HG03175 (cell line): ENCODE measurements at regions not wholly inside any gene's neighbourhood (a gene's known extent, or its start where the extent isn't known, plus 50 kb on each side); places are given as distances from the start of the nearest gene placed in this dataset.
A peak's percentile ranks its signal among the peaks of the same experiment; 100 is the strongest.
"Not testable (repeated sequence)": the region's sequence is repeated elsewhere in the genome, so short reads cannot be mapped to it uniquely, and the experiment has no call there.

ENCODE experiments used
- ATAC-seq: cut with Tn5 transposase; IDR thresholded peaks from one replicate; pipeline ENCODE4 v1.9.1; 2021; ENCODE audit warnings: mild to moderate bottlenecking, moderate library complexity; ENCODE audit not compliant: unreplicated experiment

- no peak for ATAC-seq
Measured at GRCh38 chr12:95358111-95359083, 115.6 kb upstream of the METAP2 start.

- ATAC-seq, result no peak
Measured at GRCh38 chr12:95365912-95366311, 108.0 kb upstream of the METAP2 start.

DNA sequence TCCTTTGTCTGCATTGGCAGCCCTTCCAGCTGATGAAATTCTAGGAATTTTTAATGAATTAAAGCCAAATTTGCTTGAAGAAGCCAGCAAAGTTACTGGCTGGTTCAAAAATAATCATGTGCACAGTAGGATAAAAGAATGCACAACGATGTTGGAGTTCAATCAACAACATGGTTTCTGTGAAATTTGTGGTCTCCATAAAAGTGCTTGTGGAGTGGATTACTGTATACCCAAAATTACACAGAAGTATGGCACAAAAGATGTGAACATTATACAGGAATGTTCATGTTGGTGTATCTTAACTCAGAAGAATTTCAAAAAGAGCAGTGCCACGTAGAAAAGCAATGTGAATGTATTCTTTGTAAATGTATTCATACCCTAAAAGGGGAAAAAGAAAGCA is 105.0 kb upstream of the METAP2 start:
- no peak for ATAC-seq

DNA sequence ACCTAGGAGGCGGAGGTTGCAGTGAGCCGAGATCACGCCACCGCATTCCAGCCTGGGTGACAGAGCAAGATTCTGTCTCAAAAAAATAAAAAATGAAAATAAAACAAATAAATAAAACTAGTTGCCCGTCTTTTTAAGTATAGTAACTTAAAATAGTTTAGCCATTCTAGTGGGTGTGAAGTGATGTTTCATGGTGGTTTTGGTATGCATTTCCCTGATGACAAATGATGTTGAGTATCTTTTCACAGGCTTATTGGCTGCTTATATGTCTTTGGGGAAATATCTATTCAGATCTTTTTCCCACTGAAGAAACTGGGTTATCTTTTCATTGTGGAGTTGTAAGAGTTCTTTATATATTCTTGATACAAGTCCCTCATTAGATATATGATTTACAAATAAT is 102.4 kb upstream of the METAP2 start:
- no peak for ATAC-seq

DNA sequence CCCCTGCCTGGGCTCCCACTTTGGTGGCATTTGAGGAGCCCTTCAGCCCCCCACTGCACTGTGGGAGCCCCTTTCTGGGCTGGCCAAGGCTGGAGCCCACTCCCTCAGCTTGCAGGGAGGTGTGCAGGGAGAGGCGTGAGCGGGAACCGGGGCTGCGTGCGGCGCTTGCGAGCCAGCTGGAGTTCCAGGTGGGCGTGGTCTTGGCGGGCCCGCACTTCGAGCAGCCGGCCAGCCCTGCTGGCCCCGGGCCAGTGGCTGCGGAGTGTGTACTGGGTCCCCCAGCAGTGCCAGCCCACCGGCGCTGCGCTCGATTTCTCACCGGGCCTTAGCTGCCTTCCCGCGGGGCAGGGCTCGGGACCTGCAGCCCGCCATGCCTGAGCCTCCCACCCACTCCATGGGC is 94.5 kb upstream of the METAP2 start:
- ATAC-seq, result not testable (repeated sequence)

GRCh38 chr12:95380334-95380733 is 93.6 kb upstream of the METAP2 start:
- ATAC-seq, result not testable (repeated sequence)

DNA sequence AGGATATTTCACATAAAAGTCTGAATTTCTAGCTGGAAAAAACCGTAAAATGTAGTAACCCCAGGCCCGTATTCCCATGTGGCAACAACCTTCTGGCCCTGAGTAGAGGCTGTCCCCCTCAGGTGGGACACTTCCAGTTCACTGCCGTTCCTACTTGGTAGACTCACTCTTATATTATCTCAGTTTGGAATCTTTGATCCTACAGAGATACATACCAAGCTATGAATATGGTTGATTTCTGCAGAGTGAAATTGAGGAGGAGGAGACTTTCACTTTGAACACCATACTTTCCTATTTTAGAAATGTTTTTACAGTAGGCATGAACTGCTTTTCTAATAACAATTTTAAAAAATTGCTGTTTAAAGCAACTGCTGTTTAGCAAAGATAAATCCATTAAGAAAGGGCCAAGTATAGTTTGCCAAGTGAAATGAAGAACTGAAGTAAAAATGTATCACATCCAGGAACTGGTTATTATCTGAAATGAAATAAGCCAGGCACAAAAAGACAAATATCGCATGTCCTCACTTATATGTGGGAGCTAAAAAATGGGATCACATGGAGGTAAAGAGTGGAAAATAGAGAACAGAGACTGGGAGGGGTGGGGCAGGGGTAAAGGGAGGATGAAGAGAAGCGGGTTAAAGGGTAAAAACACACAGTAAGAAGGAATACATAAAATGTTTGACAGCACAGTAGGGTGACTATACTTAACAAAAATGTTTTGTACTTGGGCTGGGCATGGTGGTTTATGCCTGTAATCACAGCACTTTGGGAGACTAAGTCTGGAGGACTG is 92.8 kb upstream of the METAP2 start:
- no peak for ATAC-seq

GRCh38 chr12:95383920-95384319 is 90.0 kb upstream of the METAP2 start:
- not testable (repeated sequence) for ATAC-seq

- no peak for ATAC-seq
Measured at GRCh38 chr12:95384785-95385184, 89.2 kb upstream of the METAP2 start.

DNA sequence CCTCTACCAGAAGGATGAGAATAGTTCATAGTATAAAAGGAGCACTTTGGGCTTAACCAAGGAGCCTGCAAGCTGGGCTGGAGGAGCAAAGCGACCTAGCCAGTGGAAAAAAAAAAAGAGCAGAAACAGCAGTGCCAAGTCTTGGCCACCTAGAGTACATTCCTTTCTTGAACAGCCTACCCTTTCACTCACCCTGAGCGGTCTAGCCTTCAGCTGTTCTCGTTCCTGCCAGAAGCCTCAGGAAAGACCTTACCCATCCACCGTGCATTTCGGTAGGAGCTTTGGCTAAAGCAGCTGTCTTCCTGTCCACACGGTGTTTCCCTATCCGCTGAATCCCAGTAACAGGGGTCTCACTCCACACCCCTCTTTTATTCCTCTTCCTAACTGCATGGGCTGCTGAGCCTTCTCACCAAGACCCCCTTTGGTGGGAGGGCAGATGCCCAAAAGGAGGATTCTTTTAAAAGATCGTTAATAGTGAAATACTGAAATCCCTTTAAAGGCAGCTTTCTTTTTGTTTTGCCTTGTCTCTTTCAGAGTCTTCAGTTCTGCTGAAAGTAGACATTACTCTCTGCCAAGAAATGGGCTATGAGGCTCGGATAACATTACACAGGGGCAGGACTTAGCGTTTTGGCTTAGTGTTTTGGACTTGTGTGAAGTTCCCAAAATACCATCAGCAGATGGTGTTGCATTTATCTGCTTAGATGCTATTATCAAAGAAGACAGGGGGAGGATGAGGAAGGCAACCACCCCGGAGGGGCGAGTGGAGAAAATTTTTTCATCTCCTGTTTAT is 88.5 kb upstream of the METAP2 start:
- no peak for ATAC-seq

DNA sequence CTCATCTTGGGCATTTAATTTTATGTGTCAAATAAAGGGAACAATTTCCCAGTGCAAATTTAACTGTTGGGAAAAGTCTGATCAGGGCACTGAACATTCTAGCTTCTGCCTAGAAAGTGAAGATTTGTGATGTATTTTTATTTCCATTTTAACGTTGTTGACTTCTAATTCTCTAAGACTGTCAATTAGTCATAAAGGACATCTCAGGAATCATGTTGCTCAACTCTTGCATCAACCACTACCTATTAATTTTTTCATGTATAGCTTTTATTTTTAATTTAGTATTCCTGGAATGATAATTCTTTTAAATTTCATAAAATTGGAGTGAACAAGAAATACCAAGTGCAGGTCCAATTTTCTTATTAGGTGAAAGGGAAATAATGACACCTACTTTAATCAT is 87.9 kb upstream of the METAP2 start:
- no peak for ATAC-seq

GRCh38 chr12:95388260-95388659 is 85.7 kb upstream of the METAP2 start:
- not testable (repeated sequence) for ATAC-seq

- peak; percentile 58 for ATAC-seq
Measured at GRCh38 chr12:95390192-95390591, 83.8 kb upstream of the METAP2 start.

- no peak for ATAC-seq
Measured at GRCh38 chr12:95390932-95391331, 83.0 kb upstream of the METAP2 start.

DNA sequence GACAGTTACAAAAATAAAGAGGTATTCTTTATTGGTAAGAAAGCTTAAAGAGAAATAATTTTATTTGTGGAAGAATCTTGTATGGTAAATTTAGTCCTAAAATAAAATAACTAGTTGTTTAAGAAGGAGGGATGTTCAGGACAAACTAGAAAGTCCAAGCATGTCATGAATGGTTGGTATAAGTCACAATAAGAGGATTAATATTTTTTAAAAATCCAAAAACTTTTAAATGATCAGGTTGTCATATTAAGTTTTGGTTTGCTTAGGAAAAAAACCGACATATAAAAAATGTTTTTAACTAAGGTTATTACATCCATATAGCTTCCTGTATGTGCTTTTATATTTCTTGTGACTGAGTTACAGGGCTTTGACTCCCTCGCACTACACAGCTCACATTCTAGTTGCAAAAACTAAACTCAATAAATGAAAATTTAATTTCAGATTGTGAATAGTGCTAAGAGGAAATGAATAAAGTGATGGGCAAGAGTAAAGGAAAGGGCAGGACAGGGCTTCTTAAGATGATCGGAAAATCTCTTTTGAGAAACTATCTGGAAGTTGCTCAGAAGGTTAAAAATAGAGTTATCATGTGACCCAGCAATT is 80.7 kb upstream of the METAP2 start:
- ATAC-seq, result no peak

DNA sequence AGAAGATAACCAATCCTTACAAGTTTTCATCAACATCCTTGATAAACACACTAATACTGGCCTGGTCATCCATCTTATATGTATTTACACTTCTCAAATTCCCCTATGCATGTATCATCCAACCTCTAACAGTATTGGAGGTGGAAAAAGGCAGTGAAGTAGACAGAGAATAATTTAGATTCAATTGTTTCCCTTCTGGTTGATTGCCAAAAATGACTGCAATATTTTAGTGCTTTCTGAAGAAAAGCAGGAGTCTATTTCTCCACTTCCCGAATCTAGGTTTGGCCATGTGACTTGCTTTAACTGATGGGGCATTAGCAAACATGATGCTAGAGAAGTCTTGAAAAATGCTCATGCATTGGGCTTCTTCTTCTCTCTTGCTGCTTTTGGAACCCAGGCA is 78.3 kb upstream of the METAP2 start:
- no peak for ATAC-seq

GRCh38 chr12:95396849-95397468 is 77.0 kb upstream of the METAP2 start:
- ATAC-seq, result no peak

- ATAC-seq, result no peak
Measured at GRCh38 chr12:95397571-95397970, 76.4 kb upstream of the METAP2 start.

- no peak for ATAC-seq
Measured at GRCh38 chr12:95402096-95402495, 71.9 kb upstream of the METAP2 start.

GRCh38 chr12:95408201-95408600 is 65.8 kb upstream of the METAP2 start:
- ATAC-seq, result no peak
